ENCODE measurements at regions not wholly inside any gene's neighbourhood (a gene's known extent, or its start where the extent isn't known, plus 50 kb on each side); places are given as distances from the start of the nearest gene placed in this dataset.

DNA sequence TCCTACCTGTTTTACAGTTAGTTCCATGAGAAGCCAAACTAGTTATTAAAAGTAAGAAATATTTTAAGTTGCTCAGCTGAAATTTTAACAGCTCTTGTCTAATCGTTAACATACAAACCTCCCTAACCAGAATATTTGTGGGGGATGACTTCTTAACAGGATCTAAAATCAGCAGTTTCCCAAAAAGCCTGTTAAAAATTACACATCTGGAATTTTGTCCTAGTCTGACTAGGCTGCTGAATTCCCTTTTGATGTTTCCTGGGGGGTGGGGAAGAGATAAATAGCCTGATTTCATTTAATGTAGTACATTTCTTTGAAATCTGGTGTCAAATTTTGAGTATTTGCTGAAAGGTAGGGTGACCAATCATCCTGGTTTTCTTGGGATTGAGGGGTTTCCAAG lies 78.8 kb upstream of the ARHGAP29 start:
- Histone ChIP-seq H3K27ac (ENCODE audit: low read depth, low read length, severe bottlenecking) (peak overlapping the region; percentile 51), H3K4me1 (ENCODE audit: control insufficient read depth, insufficient read depth, low read length, poor library complexity, severe bottlenecking) (peaks cover 42% of the 10 kb centered on the region), H3K9me3 (ENCODE audit: control insufficient read depth, low read length) (no peaks in the 10 kb centered on the region), H3K4me3 (ENCODE audit: extremely low read depth, insufficient read depth, low read length, poor library complexity, severe bottlenecking) (no peak overlapping the region), H3K36me3 (ENCODE audit: control insufficient read depth, insufficient read depth, low read length) (no peaks in the 10 kb centered on the region)
- WGBS, 2 experiments (ENCODE audit: insufficient coverage in 2 of 2), result no CpG with 5 or more reads among the region's 1 CpG

- Histone ChIP-seq H3K4me1 (ENCODE audit: control insufficient read depth, insufficient read depth, low read length, poor library complexity, severe bottlenecking) (peaks cover 44% of the 10 kb centered on the region), H3K9me3 (ENCODE audit: control insufficient read depth, low read length) (no peaks in the 10 kb centered on the region), H3K4me3 (ENCODE audit: extremely low read depth, insufficient read depth, low read length, poor library complexity, severe bottlenecking) (no peak overlapping the region), H3K27ac (ENCODE audit: low read depth, low read length, severe bottlenecking) (peak overlapping the region; percentile 51), H3K36me3 (ENCODE audit: control insufficient read depth, insufficient read depth, low read length) (no peaks in the 10 kb centered on the region)
- WGBS, 2 experiments (ENCODE audit: insufficient coverage in 2 of 2), result 93 to 100% methylated on average over 1 of the region's 1 CpG
Measured at GRCh38 chr1:94315552-94316116, 78.2 kb upstream of the ARHGAP29 start.

DNA sequence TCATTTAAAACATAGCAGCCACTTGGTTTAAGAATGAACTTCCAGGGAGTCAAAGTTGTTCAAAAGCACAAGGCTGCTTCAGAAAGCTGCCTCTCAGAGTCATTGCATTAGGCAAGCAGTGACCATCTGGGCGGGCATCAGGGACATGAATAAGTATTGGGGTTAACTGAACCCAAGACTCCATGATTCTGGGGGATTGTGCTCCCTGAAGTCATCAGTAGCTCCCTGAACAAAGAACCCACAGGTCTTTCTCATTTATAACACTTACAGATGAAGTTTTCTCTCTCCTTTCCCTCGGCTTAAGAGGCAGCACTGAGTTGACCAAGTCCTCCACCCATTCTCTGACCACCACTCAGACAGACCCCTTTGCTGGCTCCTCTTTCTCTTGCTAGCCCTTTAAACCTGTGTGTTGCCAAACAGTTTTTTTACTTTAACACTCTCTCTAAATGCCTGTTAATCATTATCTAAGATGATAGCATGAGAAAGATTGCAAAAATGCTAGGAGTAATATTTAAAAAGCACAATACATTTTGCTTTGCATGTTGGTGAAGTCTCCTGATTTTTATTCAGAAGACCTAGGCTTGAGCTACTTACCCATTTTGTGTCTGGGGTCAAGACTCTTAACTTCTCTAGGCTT lies 77.0 kb upstream of the ARHGAP29 start:
- Histone ChIP-seq H3K4me1 (ENCODE audit: control insufficient read depth, insufficient read depth, low read length, poor library complexity, severe bottlenecking) (peaks cover 36% of the 10 kb centered on the region), H3K36me3 (ENCODE audit: control insufficient read depth, insufficient read depth, low read length) (no peaks in the 10 kb centered on the region), H3K4me3 (ENCODE audit: extremely low read depth, insufficient read depth, low read length, poor library complexity, severe bottlenecking) (no peak overlapping the region), H3K27ac (ENCODE audit: low read depth, low read length, severe bottlenecking) (no peak overlapping the region), H3K9me3 (ENCODE audit: control insufficient read depth, low read length) (no peaks in the 10 kb centered on the region)
- 95 to 100% methylated on average over 2 of the region's 2 CpGs for WGBS, 2 experiments (ENCODE audit: insufficient coverage in 2 of 2)

DNA sequence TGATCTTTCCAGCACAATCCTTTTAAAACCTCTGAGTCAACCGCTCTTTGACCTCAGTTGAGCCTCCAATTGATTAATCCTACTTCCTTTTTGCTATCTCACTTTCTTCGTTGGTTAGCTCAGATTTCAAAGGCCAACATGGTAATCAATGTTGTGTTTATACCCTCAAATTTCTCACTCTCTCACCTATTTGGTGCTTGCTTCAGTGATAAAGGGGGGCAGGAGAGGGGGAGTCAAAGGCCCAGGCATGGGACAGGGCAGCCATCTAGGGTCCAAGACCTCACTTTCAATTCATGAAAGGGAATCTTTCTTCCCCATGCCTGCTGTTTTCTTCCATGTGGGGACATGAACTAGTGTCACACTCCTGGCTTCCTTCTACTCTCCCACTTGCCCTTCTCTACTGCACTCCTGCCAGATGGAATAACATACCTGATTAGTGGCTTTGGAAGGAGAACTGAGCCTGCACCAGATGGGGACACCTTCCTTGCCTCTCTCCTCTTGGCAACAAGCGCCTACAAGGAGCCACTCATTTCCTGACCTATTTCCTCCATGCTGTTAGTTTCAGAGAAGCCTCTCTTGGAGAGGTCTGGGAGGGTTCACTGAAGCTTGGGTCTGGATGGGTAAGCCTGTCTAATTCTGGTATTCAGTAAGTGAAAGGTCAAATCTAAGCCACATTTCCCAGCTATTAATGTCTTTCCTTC lies 73.3 kb upstream of the ARHGAP29 start:
- Histone ChIP-seq H3K27ac (ENCODE audit: low read depth, low read length, severe bottlenecking) (no peak overlapping the region), H3K36me3 (ENCODE audit: control insufficient read depth, insufficient read depth, low read length) (no peaks in the 10 kb centered on the region), H3K9me3 (ENCODE audit: control insufficient read depth, low read length) (no peaks in the 10 kb centered on the region), H3K4me3 (ENCODE audit: extremely low read depth, insufficient read depth, low read length, poor library complexity, severe bottlenecking) (no peak overlapping the region), H3K4me1 (ENCODE audit: control insufficient read depth, insufficient read depth, low read length, poor library complexity, severe bottlenecking) (peaks cover 9% of the 10 kb centered on the region)
- 64 to 88% methylated on average over 1 to 2 of the region's 3 CpGs for WGBS, 2 experiments (ENCODE audit: insufficient coverage in 2 of 2)

GRCh38 chr1:94309829-94310569 lies 72.6 kb upstream of the ARHGAP29 start:
- Histone ChIP-seq H3K4me3 (ENCODE audit: extremely low read depth, insufficient read depth, low read length, poor library complexity, severe bottlenecking) (no peak overlapping the region), H3K27ac (ENCODE audit: low read depth, low read length, severe bottlenecking) (no peak overlapping the region), H3K9me3 (ENCODE audit: control insufficient read depth, low read length) (no peaks in the 10 kb centered on the region), H3K4me1 (ENCODE audit: control insufficient read depth, insufficient read depth, low read length, poor library complexity, severe bottlenecking) (peaks cover 4% of the 10 kb centered on the region), H3K36me3 (ENCODE audit: control insufficient read depth, insufficient read depth, low read length) (no peaks in the 10 kb centered on the region)
- WGBS, 2 experiments (ENCODE audit: insufficient coverage in 2 of 2), result 85 to 98% methylated on average over 6 to 7 of the region's 9 CpGs

GRCh38 chr1:94309216-94309615 lies 71.8 kb upstream of the ARHGAP29 start:
- Histone ChIP-seq H3K27ac (ENCODE audit: low read depth, low read length, severe bottlenecking) (no peak overlapping the region), H3K9me3 (ENCODE audit: control insufficient read depth, low read length) (no peaks in the 10 kb centered on the region), H3K4me3 (ENCODE audit: extremely low read depth, insufficient read depth, low read length, poor library complexity, severe bottlenecking) (no peak overlapping the region), H3K36me3 (ENCODE audit: control insufficient read depth, insufficient read depth, low read length) (no peaks in the 10 kb centered on the region), H3K4me1 (ENCODE audit: control insufficient read depth, insufficient read depth, low read length, poor library complexity, severe bottlenecking) (peaks cover 4% of the 10 kb centered on the region)
- WGBS, 2 experiments (ENCODE audit: insufficient coverage in 2 of 2), result 92 to 94% methylated on average over 2 of the region's 4 CpGs

GRCh38 chr1:94306521-94306920 lies 69.1 kb upstream of the ARHGAP29 start:
- no peaks in the 10 kb centered on the region for H3K36me3 ChIP-seq (ENCODE audit: control insufficient read depth, insufficient read depth, low read length)
- no peak overlapping the region for H3K27ac ChIP-seq (ENCODE audit: low read depth, low read length, severe bottlenecking)
- H3K9me3 ChIP-seq (ENCODE audit: control insufficient read depth, low read length), result no peaks in the 10 kb centered on the region
- no CpG with 5 or more reads among the region's 1 CpG for WGBS, 2 experiments (ENCODE audit: insufficient coverage in 2 of 2)
- H3K4me1 ChIP-seq (ENCODE audit: control insufficient read depth, insufficient read depth, low read length, poor library complexity, severe bottlenecking), result peaks cover 4% of the 10 kb centered on the region
- H3K4me3 ChIP-seq (ENCODE audit: extremely low read depth, insufficient read depth, low read length, poor library complexity, severe bottlenecking), result no peak overlapping the region

DNA sequence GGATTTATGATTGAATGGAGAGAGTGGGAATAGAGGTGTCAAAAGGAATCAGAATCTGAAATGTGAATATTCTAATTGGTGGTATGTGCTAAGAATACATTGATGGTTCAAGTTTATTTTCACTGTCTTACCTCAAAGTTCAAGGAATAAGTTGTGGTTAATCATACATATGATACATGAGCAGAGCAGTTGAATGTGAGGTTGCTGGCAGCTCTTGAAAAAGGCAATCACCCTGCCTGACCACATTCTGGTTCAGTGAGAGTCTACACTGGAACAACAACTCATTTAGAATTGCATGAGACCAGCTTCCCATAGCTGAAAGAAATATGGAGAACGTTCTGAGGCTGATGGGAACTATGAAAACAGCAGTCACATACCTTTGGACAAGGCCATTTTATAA lies 68.3 kb upstream of the ARHGAP29 start:
- no peaks in the 10 kb centered on the region for H3K36me3 ChIP-seq (ENCODE audit: control insufficient read depth, insufficient read depth, low read length)
- WGBS, 2 experiments (ENCODE audit: insufficient coverage in 2 of 2), result 100% methylated on average over 1 of the region's 1 CpG; no CpG with 5 or more reads in 1 of the 2 experiments
- H3K27ac ChIP-seq (ENCODE audit: low read depth, low read length, severe bottlenecking), result no peak overlapping the region

GRCh38 chr1:94304553-94304952 lies 67.2 kb upstream of the ARHGAP29 start:
- H3K4me3 ChIP-seq (ENCODE audit: extremely low read depth, insufficient read depth, low read length, poor library complexity, severe bottlenecking), result no peak overlapping the region
- no peaks in the 10 kb centered on the region for H3K36me3 ChIP-seq (ENCODE audit: control insufficient read depth, insufficient read depth, low read length)
- WGBS, 2 experiments (ENCODE audit: insufficient coverage in 2 of 2), result 100% methylated on average over 1 of the region's 1 CpG; no CpG with 5 or more reads in 1 of the 2 experiments
- peaks cover 13% of the 10 kb centered on the region for H3K4me1 ChIP-seq (ENCODE audit: control insufficient read depth, insufficient read depth, low read length, poor library complexity, severe bottlenecking)
- H3K27ac ChIP-seq (ENCODE audit: low read depth, low read length, severe bottlenecking), result no peak overlapping the region
- H3K9me3 ChIP-seq (ENCODE audit: control insufficient read depth, low read length), result no peaks in the 10 kb centered on the region

More for the DNA sequence above, 68.3 kb upstream of the ARHGAP29 start:
- Histone ChIP-seq H3K4me1 (ENCODE audit: control insufficient read depth, insufficient read depth, low read length, poor library complexity, severe bottlenecking) (peaks cover 3% of the 10 kb centered on the region), H3K9me3 (ENCODE audit: control insufficient read depth, low read length) (no peaks in the 10 kb centered on the region), H3K4me3 (ENCODE audit: extremely low read depth, insufficient read depth, low read length, poor library complexity, severe bottlenecking) (no peak overlapping the region)

DNA sequence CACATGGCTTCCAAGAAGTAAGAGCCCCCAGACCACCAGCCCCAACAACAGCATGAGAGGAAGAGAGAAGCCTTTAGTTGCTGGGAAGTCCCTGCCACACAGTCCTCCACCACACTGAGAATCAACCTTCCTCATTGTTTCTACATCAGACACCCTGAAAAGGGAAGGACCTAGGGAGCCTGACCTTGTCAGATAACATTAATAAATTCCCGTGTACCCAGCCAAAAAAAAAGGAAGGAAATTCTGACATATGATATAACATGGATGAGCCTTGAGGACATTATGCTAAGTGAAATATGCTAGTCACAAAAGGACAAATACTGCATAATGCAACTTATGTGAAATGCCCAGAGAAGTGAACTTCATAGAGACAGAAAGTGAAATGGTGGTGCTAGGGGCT lies 65.6 kb upstream of the ARHGAP29 start:
- no peaks in the 10 kb centered on the region for H3K9me3 ChIP-seq (ENCODE audit: control insufficient read depth, low read length)
- no peaks in the 10 kb centered on the region for H3K36me3 ChIP-seq (ENCODE audit: control insufficient read depth, insufficient read depth, low read length)
- H3K4me3 ChIP-seq (ENCODE audit: extremely low read depth, insufficient read depth, low read length, poor library complexity, severe bottlenecking), result no peak overlapping the region
- H3K27ac ChIP-seq (ENCODE audit: low read depth, low read length, severe bottlenecking), result no peak overlapping the region
- no CpG with 5 or more reads among the region's 1 CpG for WGBS, 2 experiments (ENCODE audit: insufficient coverage in 2 of 2)
- peaks cover 21% of the 10 kb centered on the region for H3K4me1 ChIP-seq (ENCODE audit: control insufficient read depth, insufficient read depth, low read length, poor library complexity, severe bottlenecking)

All from mesodermal cell (in vitro differentiated cells).